Liver (tissue), 3 donors: ENCODE measurements at regions not wholly inside any gene's neighbourhood (a gene's known extent, or its start where the extent isn't known, plus 50 kb on each side); places are given as distances from the start of the nearest gene placed in this dataset.

Source experiments
- HNF4G ChIP-seq: IDR thresholded peaks from 2 replicates; pipeline ENCODE4 v1.6.1; 2016; ENCODE audit warnings: antibody characterized with exemption
- MAX ChIP-seq: IDR thresholded peaks from 2 replicates; pipeline ENCODE4 v1.6.1; 2016; ENCODE audit warnings: antibody characterized with exemption
- RAD21 ChIP-seq, 2 donors: IDR thresholded peaks; 2 replicates each; pipeline ENCODE4 v1.6.1; 2016; ENCODE audit warnings: antibody characterized with exemption in 2 of 2, mild to moderate bottlenecking in 2 of 2
- REST ChIP-seq: IDR thresholded peaks from 2 replicates; pipeline ENCODE4 v1.6.1; 2016; ENCODE audit warnings: antibody characterized with exemption, mild to moderate bottlenecking
- TAF1 ChIP-seq: conservative IDR thresholded peaks from 2 replicates; pipeline ENCODE4 v1.6.1; 2016; ENCODE audit warnings: antibody characterized with exemption, mild to moderate bottlenecking
- TF ChIP-seq, protein P1 (sequence below): fragments of 150-350 bp; IDR thresholded peaks from 2 replicates; pipeline ENCODE4 v1.5.1; 2017; ENCODE audit warnings: improper control_type of control experiment, low read depth, low read length; ENCODE audit not compliant: missing input control
- donor health status: healthy.
- donor health status: healthy.

- no peak for TF ChIP-seq RAD21 (IDR thresholded peaks at IDR 0.05)
- TF ChIP-seq REST: no peak
- TF ChIP-seq, protein P1, sequence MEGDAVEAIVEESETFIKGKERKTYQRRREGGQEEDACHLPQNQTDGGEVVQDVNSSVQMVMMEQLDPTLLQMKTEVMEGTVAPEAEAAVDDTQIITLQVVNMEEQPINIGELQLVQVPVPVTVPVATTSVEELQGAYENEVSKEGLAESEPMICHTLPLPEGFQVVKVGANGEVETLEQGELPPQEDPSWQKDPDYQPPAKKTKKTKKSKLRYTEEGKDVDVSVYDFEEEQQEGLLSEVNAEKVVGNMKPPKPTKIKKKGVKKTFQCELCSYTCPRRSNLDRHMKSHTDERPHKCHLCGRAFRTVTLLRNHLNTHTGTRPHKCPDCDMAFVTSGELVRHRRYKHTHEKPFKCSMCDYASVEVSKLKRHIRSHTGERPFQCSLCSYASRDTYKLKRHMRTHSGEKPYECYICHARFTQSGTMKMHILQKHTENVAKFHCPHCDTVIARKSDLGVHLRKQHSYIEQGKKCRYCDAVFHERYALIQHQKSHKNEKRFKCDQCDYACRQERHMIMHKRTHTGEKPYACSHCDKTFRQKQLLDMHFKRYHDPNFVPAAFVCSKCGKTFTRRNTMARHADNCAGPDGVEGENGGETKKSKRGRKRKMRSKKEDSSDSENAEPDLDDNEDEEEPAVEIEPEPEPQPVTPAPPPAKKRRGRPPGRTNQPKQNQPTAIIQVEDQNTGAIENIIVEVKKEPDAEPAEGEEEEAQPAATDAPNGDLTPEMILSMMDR: no peak
- no peak for TF ChIP-seq MAX
- no peak for TF ChIP-seq HNF4G
- no peak for TF ChIP-seq TAF1
Measured at GRCh38 chr1:50342525-50342924, 80.7 kb downstream of the DMRTA2 start.
